ENCODE measurements at regions not wholly inside any gene's neighbourhood (a gene's known extent, or its start where the extent isn't known, plus 50 kb on each side); places are given as distances from the start of the nearest gene placed in this dataset.

GRCh38 chr3:176447369-176447768 lies 749.9 kb downstream of the TBL1XR1 start:
- Histone ChIP-seq H3K36me3 (ENCODE audit: insufficient read depth, low read length) (no peaks in the 10 kb centered on the region), H3K4me2 (ENCODE audit: low read length) (no peak overlapping the region), H3K79me2 (ENCODE audit: insufficient read depth, low read length) (no peaks in the 10 kb centered on the region), H3K27ac (ENCODE audit: low read depth, low read length) (no peak overlapping the region), H3K9ac (ENCODE audit: low read length) (no peak overlapping the region), H3K9me3 (ENCODE audit: insufficient read depth, low read depth, low read length) (no peaks in the 10 kb centered on the region), H2AFZ (ENCODE audit: low read depth, low read length) (no peak overlapping the region), H3K4me1 (ENCODE audit: insufficient read depth, low read length) (no peaks in the 10 kb centered on the region), H4K20me1 (ENCODE audit: insufficient read depth, low read length) (no peaks in the 10 kb centered on the region), H3K4me3 (ENCODE audit: insufficient read depth, low read depth, low read length) (no peak overlapping the region), H3K27me3 (ENCODE audit: insufficient read depth, low read length) (no peaks in the 10 kb centered on the region)
- Mint-ChIP-seq H3K27me3 (ENCODE audit: low read depth, unreplicated experiment) (no peaks in the 10 kb centered on the region), H3K9me3 (ENCODE audit: unreplicated experiment) (no peaks in the 10 kb centered on the region), H3K4me1 (ENCODE audit: low read depth, unreplicated experiment) (no peaks in the 10 kb centered on the region), H3K27ac (ENCODE audit: unreplicated experiment) (no peak overlapping the region), H3K36me3 (ENCODE audit: low read depth, unreplicated experiment) (no peaks in the 10 kb centered on the region), H3K4me3 (ENCODE audit: unreplicated experiment) (no peak overlapping the region)
- FAIRE-seq = no peak
- no peak for DNase-seq (ENCODE audit: low read depth)
- no peak for TF ChIP-seq EZH2 (IDR thresholded peaks at IDR 0.05; ENCODE audit: insufficient read depth, low read length)
- TF ChIP-seq, protein P1, sequence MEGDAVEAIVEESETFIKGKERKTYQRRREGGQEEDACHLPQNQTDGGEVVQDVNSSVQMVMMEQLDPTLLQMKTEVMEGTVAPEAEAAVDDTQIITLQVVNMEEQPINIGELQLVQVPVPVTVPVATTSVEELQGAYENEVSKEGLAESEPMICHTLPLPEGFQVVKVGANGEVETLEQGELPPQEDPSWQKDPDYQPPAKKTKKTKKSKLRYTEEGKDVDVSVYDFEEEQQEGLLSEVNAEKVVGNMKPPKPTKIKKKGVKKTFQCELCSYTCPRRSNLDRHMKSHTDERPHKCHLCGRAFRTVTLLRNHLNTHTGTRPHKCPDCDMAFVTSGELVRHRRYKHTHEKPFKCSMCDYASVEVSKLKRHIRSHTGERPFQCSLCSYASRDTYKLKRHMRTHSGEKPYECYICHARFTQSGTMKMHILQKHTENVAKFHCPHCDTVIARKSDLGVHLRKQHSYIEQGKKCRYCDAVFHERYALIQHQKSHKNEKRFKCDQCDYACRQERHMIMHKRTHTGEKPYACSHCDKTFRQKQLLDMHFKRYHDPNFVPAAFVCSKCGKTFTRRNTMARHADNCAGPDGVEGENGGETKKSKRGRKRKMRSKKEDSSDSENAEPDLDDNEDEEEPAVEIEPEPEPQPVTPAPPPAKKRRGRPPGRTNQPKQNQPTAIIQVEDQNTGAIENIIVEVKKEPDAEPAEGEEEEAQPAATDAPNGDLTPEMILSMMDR (IDR thresholded peaks at IDR 0.05; ENCODE audit: insufficient read depth, low read depth, low read length) = no peak

GRCh38 chr3:176442326-176442725 lies 755.0 kb downstream of the TBL1XR1 start:
- Mint-ChIP-seq H3K4me3 (ENCODE audit: unreplicated experiment) (no peak overlapping the region), H3K9me3 (ENCODE audit: unreplicated experiment) (no peaks in the 10 kb centered on the region), H3K4me1 (ENCODE audit: low read depth, unreplicated experiment) (no peaks in the 10 kb centered on the region), H3K36me3 (ENCODE audit: low read depth, unreplicated experiment) (no peaks in the 10 kb centered on the region), H3K27ac (ENCODE audit: unreplicated experiment) (no peak overlapping the region), H3K27me3 (ENCODE audit: low read depth, unreplicated experiment) (no peaks in the 10 kb centered on the region)
- Histone ChIP-seq H3K36me3 (ENCODE audit: insufficient read depth, low read length) (no peaks in the 10 kb centered on the region), H3K27me3 (ENCODE audit: insufficient read depth, low read length) (no peaks in the 10 kb centered on the region), H3K9ac (ENCODE audit: low read length) (no peak overlapping the region), H3K9me3 (ENCODE audit: insufficient read depth, low read depth, low read length) (no peaks in the 10 kb centered on the region), H4K20me1 (ENCODE audit: insufficient read depth, low read length) (no peaks in the 10 kb centered on the region), H3K4me3 (ENCODE audit: insufficient read depth, low read depth, low read length) (no peak overlapping the region), H3K27ac (ENCODE audit: low read depth, low read length) (no peak overlapping the region), H3K4me1 (ENCODE audit: insufficient read depth, low read length) (no peaks in the 10 kb centered on the region), H3K79me2 (ENCODE audit: insufficient read depth, low read length) (no peaks in the 10 kb centered on the region), H2AFZ (ENCODE audit: low read depth, low read length) (no peak overlapping the region), H3K4me2 (ENCODE audit: low read length) (no peak overlapping the region)
- DNase-seq (ENCODE audit: low read depth) = no peak
- no peak for TF ChIP-seq EZH2 (IDR thresholded peaks at IDR 0.05; ENCODE audit: insufficient read depth, low read length)
- TF ChIP-seq, protein P1 (IDR thresholded peaks at IDR 0.05; ENCODE audit: insufficient read depth, low read depth, low read length) = no peak
- no peak for FAIRE-seq

DNA sequence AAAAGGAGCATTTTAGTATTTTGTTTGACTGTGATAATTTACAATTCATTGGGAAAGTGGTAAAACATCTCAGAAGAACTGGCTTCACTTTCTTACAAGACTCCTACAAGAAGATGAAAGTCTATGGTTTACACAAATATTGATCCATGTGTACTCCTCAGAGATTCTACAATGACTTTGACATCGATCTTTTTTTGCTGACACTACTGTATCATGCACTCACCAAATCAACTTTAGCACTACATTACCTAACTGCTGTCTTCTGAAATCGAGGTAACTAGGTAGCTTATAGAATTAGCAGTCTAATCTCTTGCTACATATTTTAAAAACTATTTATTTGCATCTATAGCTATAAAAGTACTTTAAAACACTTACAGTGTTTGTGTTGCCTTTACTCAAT lies 757.6 kb downstream of the TBL1XR1 start:
- no peak overlapping the region for H3K9ac ChIP-seq (ENCODE audit: low read length)
- no peak overlapping the region for H3K4me2 ChIP-seq (ENCODE audit: low read length)
- no peaks in the 10 kb centered on the region for H3K36me3 ChIP-seq (ENCODE audit: insufficient read depth, low read length)
- H3K27me3 ChIP-seq (ENCODE audit: insufficient read depth, low read length) = no peaks in the 10 kb centered on the region
- H3K27ac ChIP-seq (ENCODE audit: low read depth, low read length) = no peak overlapping the region
- H3K4me1 ChIP-seq (ENCODE audit: insufficient read depth, low read length) = no peaks in the 10 kb centered on the region
- H3K4me3 Mint-ChIP-seq (ENCODE audit: unreplicated experiment) = no peak overlapping the region
- no peaks in the 10 kb centered on the region for H4K20me1 ChIP-seq (ENCODE audit: insufficient read depth, low read length)
- no peaks in the 10 kb centered on the region for H3K36me3 Mint-ChIP-seq (ENCODE audit: low read depth, unreplicated experiment)
- H3K27me3 Mint-ChIP-seq (ENCODE audit: low read depth, unreplicated experiment) = no peaks in the 10 kb centered on the region
- no peaks in the 10 kb centered on the region for H3K9me3 ChIP-seq (ENCODE audit: insufficient read depth, low read depth, low read length)
- FAIRE-seq (no peak), DNase-seq (ENCODE audit: low read depth) (no peak)
- H2AFZ ChIP-seq (ENCODE audit: low read depth, low read length) = no peak overlapping the region
- TF ChIP-seq EZH2 (IDR thresholded peaks at IDR 0.05; ENCODE audit: insufficient read depth, low read length) = no peak
- no peaks in the 10 kb centered on the region for H3K9me3 Mint-ChIP-seq (ENCODE audit: unreplicated experiment)
- H3K79me2 ChIP-seq (ENCODE audit: insufficient read depth, low read length) = no peaks in the 10 kb centered on the region
- no peaks in the 10 kb centered on the region for H3K4me1 Mint-ChIP-seq (ENCODE audit: low read depth, unreplicated experiment)
- H3K27ac Mint-ChIP-seq (ENCODE audit: unreplicated experiment) = no peak overlapping the region
- no peak overlapping the region for H3K4me3 ChIP-seq (ENCODE audit: insufficient read depth, low read depth, low read length)

Measured in astrocyte (in vitro differentiated cells and primary cell).